Fibroblast of skin of back (primary cell): ENCODE measurements at regions not wholly inside any gene's neighbourhood (a gene's known extent, or its start where the extent isn't known, plus 50 kb on each side); places are given as distances from the start of the nearest gene placed in this dataset.
"Not testable (repeated sequence)": the region's sequence is repeated elsewhere in the genome, so short reads cannot be mapped to it uniquely, and the experiment has no call there.

Experiments used
- DNase-seq: peaks from one replicate; pipeline ENCODE4 v3.0.0-alpha.2; 2013

DNA sequence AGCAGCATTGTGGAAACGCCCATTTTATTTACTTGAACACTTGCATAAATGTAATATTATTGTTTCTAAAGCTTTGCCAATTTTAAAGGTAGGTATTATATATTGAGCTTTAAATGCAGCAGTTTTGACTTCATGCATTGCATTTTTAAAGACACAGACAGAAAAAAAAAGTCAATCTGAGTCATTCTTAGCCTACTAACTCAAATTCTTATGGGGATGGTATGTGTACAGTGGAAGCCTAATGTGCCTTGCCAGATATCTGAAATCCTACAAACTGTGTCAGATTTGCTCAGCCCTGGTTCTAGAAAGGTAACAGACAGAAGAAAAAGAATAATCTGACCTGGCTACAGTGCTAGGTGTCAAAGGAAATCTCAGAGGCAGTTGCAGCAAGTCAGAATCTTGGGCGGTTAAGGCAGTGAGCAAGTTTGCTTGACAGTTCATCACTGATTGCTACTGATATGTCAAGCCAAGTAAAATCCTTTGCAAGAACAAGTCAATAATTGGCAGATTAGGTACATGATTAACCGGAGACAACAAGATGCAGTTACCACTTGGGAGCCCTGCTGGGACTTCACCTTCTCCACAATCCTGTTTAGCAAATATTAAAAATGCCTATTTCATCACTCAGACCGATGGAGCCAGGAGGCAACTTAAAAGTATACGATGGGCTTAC, 224.8 kb upstream of the WWC1 start:
- DNase-seq, result peak; percentile 39

DNA sequence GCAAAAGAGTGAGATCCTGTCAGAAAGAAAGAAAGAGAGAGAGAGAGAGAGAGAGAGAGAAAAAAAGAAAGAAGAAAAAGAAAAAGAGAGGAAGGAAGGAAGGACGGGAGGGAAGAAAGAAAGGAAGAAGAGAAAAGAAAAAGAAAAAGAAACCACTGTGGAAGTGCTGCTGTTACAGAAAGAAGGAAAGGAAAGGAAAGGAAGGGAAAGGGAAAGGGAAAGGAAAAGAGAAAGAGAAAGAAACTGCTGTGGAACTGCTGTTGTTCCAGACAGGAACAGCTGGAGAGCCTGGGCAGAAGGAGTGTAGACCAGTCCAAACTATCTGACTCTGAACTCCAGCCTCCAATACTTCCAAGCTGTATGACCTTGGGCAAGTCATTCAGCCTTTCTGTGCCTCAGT, 220.7 kb upstream of the WWC1 start:
- no peak for DNase-seq

DNA sequence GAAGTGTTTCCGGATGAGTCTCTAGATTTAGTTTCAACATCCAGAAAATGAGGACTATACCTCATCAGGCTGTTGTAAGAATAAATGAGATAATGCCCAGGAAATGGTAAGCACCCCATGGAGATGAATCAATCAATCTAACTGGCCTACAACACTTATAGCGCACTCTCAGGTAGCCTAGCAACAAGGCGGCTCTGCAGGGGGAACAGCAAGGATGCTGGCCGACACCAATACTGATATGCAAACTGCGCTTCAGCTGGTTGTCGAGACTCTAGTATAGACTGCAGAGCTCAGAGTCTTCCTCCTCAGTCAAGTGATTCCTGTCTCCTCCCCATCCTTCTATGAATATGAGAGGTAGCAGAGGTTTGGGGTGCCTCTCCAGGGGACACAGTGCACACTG, 218.8 kb upstream of the WWC1 start:
- DNase-seq, result no peak

DNA sequence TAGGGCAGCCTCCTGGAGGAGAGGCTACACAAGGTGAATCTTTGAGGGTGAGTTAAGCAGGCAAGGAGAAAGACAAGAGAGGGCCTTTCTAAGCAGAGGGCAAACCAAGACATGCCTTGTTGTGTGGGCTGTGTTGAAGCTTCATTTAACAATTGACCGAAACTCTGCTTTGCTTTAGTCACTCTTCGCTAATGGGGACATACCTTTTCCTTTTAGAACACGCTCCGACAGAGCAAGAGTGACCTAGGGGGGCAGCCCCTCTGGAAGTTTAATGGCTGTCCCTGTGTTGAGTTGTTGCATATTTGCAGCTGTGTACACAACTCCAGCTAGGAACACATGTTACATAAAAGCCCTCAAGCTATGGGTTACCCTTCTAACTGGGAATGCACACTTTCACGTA, 218.1 kb upstream of the WWC1 start:
- DNase-seq, result no peak

DNA sequence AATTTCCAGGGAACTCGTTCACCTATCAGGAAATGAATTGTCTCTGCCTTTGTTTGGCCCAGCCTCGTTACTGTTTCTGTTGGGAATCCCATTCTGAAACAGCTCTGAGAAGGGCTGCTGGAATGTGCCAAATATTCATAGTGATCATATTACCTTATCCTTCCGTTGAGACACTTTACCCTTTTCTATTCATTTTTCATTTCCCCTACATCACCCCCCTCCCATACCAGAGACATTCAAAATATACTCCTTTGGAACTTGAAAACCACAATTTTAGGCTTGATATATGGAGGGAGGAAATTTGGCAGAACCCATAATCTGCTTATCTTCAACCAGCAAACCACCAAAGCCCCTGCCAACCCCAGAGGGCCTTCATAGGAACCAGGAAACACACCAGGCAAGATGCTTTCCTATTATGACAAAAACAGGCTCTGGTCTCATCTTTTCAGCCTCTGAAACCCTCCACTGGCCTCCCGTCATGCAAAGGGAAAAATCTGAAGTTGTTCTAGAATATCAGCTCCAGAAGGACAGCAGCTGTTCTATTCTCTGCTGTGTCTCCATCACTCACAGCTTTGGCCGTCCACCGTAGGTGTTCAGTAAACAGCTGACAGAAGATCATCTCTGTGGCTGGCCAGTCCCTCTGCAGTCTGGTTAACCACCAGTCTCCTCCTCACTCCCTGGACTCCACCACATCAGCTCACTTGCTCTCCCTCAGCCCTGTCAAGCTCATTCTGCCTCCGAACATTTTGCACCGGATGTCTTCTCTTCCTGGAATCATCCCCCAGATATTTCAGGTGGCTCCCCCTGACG, 217.2 kb upstream of the WWC1 start:
- peak; percentile 38 for DNase-seq

DNA sequence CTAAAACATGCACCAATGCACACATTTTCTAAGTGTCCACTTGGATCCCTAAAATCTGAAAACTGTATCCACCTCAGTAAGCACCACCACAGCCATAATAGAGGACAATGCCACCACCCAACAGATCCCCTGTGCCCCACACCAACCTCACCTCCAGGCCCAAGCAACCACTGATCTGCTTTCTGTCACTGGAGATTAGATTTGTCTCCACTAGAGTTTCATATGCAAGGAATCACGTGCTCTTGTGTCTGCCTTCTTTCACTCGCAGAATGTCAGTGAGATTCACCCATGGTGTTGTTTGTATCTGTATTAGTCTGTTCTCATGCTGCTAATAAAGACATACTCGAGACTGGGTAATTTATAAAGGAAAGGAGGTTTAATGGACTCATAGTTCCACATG, 216.1 kb upstream of the WWC1 start:
- no peak for DNase-seq

DNA sequence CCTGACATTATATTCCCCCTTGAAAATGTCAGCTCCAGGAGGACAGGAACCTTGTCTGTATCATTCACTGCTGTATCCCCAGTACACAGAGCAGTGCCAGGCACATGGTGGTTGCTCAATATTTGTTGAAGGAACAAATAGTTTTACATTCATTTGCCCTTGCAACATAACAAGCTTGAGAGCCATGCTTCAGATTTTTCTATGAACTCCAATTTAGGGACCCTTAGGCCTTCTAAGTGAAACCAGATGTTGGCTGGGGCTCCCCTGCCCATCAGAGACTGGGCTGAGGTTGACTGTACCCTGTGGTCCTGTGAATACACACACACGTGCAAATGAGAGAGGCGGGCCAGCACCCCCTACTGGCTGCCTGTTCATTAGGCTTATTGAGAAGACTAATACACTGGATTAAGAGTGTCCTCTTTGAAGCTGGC, 214.9 kb upstream of the WWC1 start:
- peak; percentile 44 for DNase-seq

DNA sequence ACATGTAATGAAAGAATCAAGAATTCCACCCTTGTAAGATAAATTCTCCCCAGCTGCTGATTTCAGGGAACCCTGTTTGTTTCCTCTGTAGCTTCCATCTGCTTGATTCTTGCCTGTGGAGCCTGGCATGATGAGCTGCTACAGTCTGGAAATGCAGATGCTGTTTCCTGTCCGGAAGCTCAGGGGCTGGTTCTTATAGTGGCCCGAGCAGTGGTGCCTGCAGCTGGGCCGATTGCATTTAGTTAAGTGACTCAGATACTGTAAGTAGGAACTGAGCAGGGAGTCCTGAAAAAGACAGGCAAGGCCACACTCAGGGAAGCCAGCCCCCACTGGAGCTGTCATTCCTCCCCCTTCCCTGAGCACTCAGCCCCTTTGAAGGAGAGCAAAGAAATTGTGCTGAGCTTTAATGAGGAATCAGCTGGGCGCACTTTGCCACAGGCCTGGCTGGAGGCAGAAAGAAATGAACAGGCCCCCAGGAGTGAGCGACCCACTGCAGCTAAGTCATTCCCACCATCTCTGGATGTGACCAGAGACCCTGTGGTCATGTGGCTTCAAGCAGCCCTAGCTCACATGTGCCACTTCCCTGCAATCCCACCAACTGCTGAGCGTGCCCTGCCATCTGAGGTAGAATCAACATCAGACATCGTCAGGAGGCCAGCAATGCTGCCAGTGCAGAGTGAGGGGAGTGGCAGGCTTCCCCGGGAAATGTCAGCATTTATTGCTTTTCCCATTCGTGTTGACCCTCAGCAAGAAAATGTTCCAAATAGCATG, 206.0 kb upstream of the WWC1 start:
- DNase-seq, result peak; percentile 74

DNA sequence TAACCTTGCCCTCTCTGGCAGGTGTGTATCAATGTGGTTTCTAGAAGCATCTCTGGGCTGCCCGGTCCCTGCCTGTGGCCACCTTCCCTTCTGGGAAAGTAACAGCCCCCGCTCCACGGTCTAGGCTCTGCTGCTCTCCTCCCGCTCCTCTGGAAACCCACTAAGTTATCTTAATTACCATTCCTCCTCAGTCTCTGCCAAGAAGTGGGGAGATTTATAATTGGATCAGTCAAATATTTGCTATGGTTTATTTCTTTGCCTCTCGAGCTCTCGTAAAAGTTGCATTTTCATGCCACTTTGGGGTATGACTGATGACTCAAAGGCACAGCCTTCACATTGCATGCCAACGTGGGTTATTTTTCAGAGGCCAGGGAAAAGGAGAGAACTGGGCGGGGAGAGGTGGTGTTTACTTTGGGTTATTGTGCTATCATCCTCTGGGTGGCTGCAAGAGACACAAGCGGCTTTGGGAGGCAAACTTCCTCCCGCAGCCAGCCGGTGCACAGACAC, 205.3 kb upstream of the WWC1 start:
- peak; percentile 81 for DNase-seq

DNA sequence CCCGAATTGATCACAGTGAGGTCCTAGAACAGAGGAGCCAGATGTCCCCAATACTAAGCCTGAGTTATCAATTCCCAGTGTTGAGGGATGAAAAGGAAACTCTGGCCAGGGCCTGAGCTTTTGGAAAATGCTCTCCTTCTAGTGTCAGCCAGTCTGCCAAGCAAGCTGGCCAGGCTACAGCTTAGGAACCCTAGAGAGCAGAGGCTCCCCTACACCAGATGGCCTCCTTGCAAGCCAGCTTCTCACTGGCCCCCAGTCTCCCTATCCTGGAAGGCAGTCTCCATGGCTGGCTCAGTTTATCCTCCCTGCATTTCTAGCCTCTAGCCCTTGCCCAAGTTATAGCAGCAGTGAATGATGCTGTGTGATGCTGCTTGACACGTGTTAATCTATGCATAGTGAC, 204.7 kb upstream of the WWC1 start:
- DNase-seq, result no peak

DNA sequence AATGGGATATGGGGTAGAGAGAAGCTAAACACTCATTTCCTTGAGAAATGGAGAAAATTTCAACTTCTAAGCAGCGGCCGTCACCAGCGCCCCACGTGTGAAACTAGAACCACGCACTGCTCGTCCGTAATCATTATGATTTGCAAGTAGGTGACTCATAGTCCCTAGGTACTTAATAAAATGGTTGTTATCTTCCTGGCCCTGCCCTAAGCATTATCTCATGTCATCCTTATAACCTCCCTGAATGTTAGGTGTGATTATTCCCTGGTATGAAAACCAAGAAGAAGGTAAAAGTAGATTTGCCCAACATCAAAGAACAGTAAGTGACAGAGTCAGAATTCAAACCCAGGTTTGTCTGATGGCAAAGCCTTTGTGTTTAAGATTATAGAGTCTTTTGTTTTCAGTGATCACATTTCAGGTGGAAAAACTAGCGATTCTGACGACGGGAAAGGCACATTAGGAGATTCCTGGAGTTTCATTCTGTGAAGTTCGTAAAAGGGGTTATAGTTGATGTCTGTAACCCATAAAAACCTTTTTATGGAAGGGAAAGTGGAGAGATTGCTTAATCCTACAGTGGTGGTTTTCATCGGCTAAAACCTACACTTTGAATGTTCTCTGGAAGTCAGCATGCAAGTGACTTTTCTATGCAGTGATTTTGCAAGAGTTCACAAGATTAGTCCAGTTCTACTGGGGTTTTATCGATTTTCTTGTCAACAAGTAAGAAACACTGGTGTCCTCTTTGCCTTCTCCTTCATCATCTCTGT, 202.9 kb upstream of the WWC1 start:
- no peak for DNase-seq

DNA sequence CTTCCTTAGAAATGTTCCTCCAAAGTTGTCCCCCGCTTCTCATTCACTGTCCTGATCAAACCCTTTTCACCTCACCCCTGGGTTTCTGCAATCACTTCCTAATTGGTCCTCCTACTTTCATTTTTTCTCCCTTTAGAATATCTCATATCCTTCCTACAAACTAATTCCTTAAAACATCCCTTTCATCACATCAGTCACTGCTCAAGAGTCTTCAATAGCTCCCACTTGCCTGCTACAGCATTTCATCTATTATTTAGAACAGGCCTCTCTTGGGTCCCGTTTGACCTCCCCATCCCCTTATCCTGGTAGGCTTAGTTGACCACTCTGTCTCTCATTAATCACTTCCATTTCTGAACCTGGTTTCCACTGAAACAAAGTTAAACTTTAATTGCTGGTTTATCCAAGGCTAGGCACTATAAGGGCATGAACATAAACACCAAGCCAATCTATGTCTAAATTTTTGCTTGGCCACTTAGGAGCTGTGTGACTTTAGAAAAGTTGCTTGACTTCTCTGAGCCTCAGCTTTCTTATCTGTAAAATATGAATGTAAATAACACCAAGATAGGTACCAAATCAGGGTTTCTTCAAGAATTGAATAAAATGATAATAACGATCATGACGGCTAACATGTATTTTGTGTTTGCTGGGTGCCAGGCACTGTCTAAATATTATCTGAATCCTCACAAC, 202.1 kb upstream of the WWC1 start:
- DNase-seq, result no peak

DNA sequence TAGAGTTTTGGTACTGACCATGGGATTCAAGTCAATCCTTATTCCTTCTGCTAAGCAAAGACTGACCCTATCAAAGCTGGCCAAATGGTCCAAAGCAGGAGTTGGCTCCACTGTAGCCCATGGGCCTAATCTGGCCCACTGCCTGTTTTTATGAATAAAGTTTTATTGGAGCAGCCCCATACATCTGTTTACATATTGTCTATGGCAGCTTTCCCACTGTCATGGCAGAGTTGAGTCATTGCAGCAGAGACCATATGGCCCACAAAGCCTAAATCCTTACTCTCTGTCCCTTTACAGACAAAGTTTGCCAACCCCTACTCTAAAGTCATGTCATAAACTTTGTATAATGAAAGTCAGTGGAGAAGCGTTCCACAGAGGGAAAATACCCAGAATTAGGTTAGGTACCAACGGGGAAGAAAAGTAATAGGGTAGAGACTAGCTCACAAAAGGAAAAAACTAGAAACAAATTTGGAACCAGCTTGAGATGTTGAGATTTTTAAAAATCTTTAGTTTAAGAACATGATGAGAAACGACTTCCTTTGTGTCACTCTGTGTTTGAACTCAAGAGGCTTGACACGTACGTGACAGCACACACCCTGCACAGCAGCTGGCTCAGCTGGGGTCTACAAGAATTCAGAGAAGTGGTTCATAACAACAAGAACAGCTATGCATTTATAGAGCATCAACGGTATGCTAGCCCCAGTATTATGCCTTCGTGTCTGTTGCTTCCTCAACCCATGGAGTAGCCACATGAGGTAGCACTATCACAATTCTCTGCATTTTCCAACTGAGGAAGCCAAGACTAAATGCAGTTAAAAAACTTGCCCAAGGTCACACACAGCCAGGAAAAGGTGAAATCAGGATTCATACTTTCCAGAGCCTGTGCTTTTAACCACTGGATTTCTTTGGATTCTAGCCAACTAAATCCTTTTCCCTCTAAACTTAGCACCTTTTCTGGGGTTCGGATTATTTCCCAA, 198.9 kb upstream of the WWC1 start:
- DNase-seq, result peak; percentile 42

DNA sequence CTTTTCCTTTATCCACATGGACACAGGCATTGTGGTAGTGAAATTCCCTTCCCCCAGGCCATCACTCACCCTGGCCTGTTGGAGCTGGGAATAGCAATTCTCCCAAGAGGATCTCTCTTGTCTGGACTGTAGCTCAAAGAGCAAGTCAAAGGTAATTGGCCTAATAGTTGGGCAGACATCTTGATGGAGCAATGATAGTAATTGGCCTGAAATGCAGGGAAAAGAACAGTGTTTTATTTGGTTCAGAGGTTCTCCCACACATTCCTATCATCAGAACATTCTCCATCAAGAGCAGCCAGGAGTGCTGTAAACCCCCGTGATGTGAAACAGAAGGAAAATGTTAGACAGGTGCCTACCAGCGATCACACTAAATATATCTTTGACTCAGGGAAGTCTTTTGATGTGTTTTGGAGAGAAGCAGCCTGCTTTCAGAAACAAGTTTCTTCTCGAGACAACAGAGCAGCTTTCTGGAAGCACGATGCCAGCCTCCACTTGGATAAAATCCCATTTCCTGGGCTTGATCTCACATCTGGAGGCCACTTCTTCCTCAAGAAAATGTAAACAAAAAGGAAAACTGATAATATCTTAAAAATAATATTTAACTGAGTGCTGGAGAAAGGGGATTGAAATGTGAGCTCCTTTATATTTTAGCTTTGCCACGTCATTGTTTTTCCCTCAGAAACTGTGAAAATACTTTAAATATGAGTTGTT, 198.1 kb upstream of the WWC1 start:
- DNase-seq, result peak; percentile 56

DNA sequence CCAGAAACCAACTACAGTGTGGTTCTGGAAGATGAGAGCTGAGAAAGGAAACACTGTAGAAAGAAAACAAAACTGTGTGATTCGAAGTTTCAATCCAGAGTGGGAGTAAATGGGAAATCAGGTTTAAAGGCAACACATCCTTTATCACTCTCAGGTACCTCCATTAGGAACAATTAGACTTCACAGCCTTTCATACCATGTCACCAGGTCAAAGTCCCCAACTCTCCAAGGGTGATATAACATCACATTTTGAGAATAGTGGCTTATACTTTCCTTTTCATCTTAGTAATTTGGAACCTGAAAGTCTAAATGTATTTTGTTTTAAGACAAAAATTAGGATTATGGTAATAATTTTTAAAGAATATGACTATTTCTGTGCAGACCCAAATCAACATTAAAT, 194.9 kb upstream of the WWC1 start:
- no peak for DNase-seq

DNA sequence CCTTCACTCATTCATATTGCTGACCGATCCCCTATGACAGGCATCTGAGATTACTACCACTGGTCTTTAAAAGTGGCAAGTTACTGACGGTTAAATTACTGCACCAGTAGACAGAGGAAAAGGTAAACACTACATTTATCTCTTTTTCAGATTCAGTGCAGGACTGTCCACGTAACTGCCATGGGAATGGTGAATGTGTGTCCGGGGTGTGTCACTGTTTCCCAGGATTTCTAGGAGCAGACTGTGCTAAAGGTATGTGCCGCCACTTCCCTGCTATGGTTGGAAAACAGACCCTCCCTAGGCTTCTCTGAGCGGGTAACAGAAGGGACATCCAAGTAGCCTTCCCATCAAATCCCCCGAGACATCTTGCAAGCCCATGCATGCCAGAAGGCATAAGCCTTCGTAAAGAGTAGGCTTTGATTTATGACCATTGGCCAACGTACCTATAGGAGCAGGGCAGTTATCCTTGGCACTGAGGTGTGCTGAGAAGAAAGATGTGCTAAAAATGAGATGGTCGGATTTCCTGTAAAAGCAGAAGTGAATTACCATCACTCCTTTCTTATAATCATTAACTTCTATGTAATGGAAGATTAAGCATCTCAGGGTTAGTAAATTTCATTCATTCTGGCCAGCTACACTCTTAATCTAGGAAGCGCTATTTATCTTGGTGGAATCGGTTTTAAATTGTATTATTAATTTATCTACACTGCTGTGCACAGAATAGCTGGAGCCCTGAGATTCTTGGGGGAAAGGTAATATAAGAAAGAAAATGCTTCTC, 193.4 kb upstream of the WWC1 start:
- no peak for DNase-seq

DNA sequence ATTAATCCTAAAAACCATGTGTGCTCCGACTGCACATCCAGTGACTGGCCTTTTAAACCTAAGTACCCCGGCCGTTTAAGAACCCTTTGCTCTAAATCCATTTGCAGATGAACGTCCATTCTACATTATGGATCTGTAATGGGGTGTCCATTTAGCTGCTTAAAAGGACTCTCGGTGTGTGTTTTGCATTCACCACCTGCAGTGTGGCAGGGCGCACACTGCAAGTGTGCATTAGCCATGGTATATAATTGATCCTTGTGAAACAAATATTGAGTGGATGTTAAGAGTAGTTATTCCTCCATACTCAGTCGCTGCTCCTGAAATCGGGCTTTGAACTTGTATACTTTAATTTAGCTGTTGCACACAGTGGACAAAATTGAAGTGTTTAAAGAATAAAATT, 190.1 kb upstream of the WWC1 start:
- no peak for DNase-seq

DNA sequence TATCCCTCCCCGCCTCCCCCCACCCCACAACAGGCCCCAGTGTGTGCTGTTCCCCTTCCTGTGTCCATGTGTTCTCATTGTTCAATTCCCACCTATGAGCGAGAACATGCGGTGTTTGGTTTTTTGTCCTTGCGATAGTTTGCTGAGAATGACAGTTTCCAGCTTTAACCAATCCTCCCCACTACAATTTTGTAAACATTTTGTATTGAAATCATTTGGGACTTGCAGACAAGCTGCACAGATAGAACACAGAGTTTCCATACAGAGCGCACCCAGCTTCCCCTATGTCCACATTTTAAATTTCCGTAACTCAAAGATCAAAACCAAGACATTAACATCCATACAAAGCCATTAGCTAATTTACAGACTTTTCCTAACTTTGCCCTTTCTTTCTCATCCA, 188.4 kb upstream of the WWC1 start:
- DNase-seq, result not testable (repeated sequence)

DNA sequence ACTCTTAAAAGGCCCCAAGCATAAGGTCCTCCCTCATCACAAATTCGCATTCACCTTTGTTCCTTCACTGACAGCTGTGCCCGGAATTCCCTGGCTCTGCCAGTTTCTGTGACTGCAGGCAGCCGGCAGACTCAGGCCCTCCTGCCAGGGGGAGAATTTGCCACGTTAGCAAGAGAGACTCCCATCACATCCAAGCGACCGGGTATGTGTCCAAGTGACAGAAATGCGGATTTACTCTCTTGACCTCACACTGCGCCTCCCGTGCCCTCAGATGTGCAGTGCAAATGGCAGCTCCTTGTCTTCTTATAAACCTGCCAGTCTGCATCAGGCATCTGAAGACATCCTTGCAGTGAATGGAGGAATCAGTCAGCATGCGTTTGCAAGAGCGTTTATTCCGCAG, 187.1 kb upstream of the WWC1 start:
- DNase-seq, result no peak
